Breast epithelium (tissue), 3 donors: ENCODE measurements at regions not wholly inside any gene's neighbourhood (a gene's known extent, or its start where the extent isn't known, plus 50 kb on each side); places are given as distances from the start of the nearest gene placed in this dataset.

ENCODE experiments used
- POLR2A ChIP-seq: fragments of 450-650 bp; IDR thresholded peaks from one replicate; pipeline ENCODE4 v1.6.1; 2016; ENCODE audit warnings: antibody characterized with exemption, mild to moderate bottlenecking, moderate library complexity
- POLR2AphosphoS5 ChIP-seq, 3 donors: sonication (generic); formaldehyde crosslinking; IDR thresholded peaks; one replicate each; pipeline ENCODE4 v1.6.1; 2017; ENCODE audit warnings: antibody characterized with exemption in 3 of 3
- TF ChIP-seq, protein P1 (sequence below), 3 donors: fragments of 450-650 bp; IDR thresholded peaks; one replicate each; pipeline ENCODE4 v1.5.1; 2016 to 2017; ENCODE audit warnings: antibody characterized with exemption in 3 of 3, mild to moderate bottlenecking in 3 of 3, moderate library complexity in 3 of 3

- TF ChIP-seq, protein P1, sequence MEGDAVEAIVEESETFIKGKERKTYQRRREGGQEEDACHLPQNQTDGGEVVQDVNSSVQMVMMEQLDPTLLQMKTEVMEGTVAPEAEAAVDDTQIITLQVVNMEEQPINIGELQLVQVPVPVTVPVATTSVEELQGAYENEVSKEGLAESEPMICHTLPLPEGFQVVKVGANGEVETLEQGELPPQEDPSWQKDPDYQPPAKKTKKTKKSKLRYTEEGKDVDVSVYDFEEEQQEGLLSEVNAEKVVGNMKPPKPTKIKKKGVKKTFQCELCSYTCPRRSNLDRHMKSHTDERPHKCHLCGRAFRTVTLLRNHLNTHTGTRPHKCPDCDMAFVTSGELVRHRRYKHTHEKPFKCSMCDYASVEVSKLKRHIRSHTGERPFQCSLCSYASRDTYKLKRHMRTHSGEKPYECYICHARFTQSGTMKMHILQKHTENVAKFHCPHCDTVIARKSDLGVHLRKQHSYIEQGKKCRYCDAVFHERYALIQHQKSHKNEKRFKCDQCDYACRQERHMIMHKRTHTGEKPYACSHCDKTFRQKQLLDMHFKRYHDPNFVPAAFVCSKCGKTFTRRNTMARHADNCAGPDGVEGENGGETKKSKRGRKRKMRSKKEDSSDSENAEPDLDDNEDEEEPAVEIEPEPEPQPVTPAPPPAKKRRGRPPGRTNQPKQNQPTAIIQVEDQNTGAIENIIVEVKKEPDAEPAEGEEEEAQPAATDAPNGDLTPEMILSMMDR (IDR thresholded peaks at IDR 0.05) = no peak
- TF ChIP-seq POLR2A = no peak
- peak in 1 of 3 donors; percentile 48 for TF ChIP-seq POLR2AphosphoS5 (IDR thresholded peaks at IDR 0.05)
Measured at GRCh38 chr10:33509231-33509831, 174.9 kb upstream of the NRP1 start.
